GDM1 (cell line): ENCODE measurements at regions not wholly inside any gene's neighbourhood (a gene's known extent, or its start where the extent isn't known, plus 50 kb on each side); places are given as distances from the start of the nearest gene placed in this dataset.

Experiments
- DNase-seq: peaks from one replicate; lab custom pipeline; 2025; lab: John Stamatoyannopoulos, UW

DNA sequence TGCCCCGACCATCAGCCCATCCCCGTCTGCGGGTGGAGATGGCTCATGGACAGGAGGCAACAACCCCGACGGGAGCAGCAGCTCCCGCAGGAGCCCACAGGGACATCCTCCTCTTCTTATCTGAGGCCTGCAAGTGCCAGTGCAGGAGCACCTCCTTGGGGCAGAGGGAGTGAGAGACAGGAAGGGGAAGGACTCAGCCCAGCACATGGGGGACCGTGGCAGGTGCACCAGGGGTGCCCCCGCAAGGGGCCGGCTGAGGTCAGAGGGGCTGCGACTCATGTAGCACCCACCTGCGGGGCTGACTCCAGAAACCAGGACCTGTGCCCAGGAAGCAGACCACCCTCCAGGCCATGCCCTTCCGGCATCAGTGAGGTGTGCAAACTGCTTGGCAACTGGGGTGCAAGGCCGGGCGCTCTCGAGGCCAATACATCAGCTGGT lies 259.8 kb upstream of the ADAMTS16 start:
- DNase-seq: no peak

DNA sequence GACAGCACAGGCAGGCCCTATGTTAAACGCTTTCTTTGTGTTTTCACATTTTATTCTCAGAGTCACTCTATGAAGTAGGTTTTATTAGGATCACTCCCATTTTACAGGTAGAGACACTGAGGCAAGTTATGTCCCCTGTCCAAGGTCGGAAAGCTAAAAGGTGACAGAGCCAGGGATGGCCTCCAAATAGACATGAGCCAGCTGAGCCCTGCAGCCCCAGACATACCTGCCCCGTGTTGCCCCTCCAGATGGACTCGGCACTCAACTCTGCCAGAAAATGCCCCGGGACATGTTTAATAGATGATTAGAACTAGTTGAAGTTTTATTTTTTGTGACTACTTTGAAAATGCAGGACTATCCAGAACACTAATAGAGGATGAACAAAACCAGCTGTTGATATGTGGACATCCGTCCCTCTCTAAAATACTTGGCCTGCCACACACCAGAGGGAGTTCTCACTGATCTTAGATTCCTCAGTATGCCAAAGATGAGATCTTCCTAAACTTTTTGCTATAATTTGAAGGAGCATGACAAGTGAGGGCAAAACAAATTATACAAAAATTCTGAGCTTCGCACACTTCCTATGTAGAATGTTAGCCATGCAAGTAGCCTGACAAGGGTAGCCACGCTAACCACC lies 258.6 kb upstream of the ADAMTS16 start:
- DNase-seq: no peak

GRCh38 chr5:4882186-4882585 lies 257.9 kb upstream of the ADAMTS16 start:
- DNase-seq: no peak

DNA sequence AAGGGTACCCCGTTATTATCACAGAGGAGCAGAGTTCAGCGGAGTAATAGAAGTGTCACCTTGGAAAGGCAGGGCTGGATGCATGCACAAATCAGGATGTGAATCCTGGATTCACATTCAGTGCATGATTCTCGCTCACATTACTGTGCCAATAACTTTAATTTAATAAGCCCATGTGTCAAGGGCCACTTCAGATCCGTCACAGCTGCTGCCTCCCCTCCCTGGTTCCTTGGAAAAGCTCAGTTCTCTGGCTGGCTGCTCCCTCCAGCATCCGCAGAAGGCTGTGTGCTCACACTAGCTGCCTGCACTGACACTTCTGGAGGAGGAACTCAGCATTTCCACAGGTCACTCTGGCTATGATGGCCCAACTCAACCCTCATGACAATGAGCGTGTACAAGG lies 256.8 kb upstream of the ADAMTS16 start:
- DNase-seq: no peak

- DNase-seq: no peak
These were observed 246.9 kb upstream of the ADAMTS16 start for GRCh38 chr5:4893063-4893744.

GRCh38 chr5:4896328-4896727 lies 243.8 kb upstream of the ADAMTS16 start:
- DNase-seq: no peak

DNA sequence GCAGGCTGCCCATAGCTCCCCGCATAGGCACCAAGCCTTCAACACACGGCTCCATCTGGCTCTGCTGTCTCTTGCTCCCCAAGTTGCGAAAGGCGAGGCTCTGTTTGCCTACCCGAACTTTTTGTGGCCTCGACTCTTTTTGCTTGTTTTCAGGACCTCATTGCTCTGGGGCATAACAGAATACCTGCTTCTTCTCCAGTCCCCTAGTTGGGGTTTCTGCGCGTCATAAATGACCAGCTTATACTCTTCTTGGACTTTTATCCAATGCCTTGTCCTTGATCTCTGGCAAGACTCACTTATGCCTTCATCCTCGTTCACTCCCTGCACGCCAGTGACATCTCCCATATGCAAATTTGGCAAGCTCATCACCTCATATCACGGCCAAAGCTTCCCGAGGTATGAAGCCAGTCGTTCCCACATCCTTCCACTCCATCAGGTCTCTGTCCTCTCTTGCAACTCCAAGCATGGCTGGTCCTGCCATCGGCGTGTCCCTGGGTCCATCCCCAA lies 238.8 kb upstream of the ADAMTS16 start:
- no peak for DNase-seq

DNA sequence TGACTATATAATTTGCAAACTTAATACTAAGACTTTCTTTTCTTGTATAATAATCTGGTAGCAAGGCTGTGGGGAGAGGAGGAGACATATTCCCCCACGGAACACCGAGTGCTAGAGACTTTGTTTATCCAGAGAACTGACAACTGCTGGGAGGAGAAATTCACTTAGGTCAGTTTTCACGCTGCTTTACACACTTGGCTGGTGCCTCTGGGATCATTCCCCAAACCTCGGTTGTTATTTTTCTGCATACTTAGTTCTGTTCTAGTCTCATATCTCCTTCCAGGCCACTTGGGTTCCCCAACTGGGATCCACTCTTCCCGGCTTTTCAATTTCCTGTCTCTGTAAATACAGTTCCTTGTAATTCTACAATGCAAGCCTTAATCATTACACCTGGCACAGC lies 238.2 kb upstream of the ADAMTS16 start:
- no peak for DNase-seq

GRCh38 chr5:4905674-4906520 lies 234.2 kb upstream of the ADAMTS16 start:
- DNase-seq: no peak

DNA sequence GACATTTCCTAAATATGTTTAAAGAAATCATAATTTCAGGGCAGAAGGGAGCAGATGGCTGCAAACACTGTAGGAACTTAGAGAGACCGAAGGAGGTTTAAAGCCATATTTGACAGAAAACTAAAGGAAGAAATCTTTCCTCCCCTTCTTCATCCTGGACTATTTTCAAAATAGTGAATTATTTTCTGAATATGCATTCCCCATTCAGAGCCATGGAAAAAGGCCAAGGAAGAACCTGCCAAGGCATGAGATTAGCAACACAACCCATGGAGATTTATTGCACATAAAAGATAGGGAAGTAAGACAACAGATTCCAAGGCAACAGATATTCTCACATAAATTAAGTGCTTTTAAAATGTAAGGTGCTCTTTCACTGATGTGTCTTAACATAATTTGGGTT lies 233.3 kb upstream of the ADAMTS16 start:
- no peak for DNase-seq

GRCh38 chr5:4907571-4907970 lies 232.6 kb upstream of the ADAMTS16 start:
- no peak for DNase-seq

DNA sequence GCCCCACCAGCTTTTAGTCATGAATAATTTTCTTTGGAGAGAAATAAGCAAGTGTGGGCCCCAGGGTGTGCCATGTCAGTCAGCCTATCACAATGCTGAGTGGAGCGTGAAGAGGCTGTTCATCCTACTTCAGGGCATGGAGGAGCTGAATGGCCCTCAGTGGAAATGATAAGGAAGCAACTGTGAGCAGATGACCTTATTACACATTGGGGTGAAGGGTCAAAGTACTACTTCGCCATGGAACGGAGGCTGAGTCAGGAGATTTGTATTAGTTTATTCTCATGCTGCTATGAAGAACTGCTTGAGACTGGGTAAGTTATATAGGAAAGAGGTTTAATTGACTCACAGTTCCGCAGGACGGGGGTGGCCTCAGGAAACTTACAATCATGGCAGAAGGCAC lies 231.0 kb upstream of the ADAMTS16 start:
- DNase-seq: no peak

DNA sequence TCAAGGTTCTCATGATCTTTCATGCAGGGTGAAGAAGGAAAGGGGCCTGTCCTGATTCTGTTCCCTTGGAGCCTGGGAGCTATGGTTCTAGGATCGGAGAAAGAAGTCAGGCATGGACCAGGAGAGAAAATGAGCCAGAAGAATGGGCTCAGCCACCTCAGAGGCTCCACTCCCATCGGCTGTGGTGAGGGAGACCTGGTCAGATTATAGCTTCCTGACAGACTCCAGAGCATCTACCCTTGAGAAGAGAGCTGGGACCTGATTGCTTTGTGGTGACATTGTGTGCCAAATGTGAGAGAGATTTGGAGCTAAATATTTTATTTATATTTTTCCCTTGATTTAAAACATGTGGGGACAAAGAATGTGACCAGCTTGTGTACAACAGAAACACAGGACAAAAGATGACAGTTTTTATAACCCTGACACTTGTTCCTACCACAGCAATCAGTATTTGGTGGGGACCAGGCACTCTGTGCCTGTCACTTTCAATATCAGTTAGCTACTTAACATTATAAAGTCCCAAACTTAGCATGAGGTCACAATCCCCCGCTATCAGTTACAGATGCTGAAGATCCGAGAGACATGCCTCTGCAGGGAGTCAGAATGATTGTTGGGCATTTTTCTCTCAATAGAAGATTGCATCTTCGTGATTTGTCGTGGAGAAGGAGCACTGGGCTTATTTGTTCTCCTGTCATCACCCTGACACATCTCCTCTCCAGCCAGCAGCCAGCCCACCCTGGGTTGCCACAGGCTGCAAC lies 228.3 kb upstream of the ADAMTS16 start:
- no peak for DNase-seq

DNA sequence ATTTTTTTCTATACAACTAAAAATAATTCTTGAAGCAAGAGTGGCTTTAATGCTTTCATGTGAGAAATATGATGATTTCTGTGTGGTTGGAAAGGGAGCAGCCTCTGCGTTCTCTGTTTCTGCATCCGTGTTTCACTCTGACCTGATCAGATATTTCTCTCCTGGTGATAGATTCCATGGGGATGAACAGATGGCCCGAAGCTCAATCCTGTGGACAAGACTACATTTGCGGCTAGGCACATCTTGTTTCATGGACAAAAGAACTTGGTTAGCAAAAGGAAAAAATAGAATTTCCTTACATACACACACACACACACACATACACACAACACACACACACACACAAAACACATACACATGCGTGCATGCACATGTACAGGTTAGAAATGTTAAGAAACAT lies 218.2 kb upstream of the ADAMTS16 start:
- DNase-seq: no peak

GRCh38 chr5:4924577-4924976 lies 215.6 kb upstream of the ADAMTS16 start:
- no peak for DNase-seq

DNA sequence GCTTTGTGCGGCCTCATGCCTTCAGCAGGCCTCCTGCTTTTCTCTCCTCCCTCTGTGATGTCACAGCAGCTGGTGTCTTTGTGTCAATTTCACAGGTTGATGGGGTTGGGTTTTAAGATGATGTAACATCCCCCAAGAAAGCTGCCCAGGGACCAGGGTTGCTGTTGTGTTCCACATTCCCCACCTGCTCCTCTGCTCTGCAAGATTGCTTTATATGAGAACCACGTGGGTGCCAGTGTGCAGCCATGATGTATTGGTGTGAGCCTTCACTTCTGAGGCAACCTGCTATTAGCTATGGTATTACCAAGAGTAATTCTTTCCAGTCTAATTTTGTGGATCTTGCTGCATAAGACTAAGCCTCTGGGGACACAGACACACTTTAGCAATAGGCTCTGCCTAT lies 213.0 kb upstream of the ADAMTS16 start:
- DNase-seq: no peak

DNA sequence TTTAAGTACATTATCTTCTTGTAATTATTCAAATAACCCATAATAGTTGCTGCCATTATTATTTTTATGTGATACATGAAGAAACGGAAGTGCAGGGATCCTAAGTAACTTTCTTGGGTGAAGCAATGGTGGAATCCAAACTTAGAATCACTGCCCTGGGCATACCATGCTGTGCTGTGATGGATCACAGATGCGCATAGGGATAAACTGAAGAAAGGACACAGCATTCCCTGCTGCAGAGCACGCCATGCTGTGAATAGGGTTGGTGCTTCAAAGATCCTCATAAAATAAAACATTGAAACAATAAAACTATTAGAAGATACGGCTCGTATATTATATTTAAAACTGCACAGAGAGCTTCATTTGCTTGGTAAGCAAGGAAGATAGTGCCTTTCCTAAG lies 211.7 kb upstream of the ADAMTS16 start:
- no peak for DNase-seq

GRCh38 chr5:4929092-4929655 lies 211.0 kb upstream of the ADAMTS16 start:
- no peak for DNase-seq

- no peak for DNase-seq
These were observed 200.9 kb upstream of the ADAMTS16 start for GRCh38 chr5:4939042-4939781.

DNA sequence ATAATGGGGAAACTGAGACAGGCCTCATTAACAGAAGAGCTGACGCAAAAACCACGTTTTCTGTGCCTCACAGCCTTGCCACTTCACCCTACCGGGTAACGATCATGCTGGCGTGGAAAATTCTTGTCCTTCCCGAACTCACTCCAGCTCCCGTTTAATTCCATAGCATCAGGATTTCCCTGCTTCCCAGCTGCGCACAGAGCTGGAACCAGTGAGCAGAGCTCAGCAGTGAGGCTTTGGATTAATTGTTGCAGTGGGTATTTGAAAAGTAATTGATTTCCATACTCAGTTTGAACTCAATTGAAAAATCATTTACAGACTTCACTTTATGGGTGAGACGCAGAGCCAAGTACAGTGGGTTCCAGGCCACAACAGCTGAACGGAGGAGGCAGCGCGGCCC lies 199.0 kb upstream of the ADAMTS16 start:
- DNase-seq: no peak
